ENCODE measurements at regions not wholly inside any gene's neighbourhood (a gene's known extent, or its start where the extent isn't known, plus 50 kb on each side); places are given as distances from the start of the nearest gene placed in this dataset.

DNA sequence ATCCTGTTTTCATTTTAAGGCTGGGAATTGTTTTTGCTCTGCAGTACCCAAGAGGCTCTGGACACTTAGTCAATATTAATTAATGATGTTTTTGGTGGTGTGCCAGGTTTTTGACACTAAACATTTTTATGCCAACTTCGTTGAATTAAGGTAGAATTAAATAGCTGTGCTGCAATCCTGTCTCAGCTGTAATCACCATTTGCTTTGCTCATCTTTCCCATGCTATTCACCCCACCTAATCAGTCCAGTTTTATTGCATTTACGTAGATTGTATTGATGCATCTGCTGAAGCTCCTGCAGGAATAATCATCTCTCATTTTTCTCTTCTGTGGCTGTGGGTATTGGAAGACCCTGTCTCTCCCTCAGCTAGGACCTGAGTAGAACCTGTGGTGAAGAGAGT lies 52.6 kb upstream of the TRUB1 start:
- Histone ChIP-seq H3K27ac (no peak overlapping the region), H3K4me3 (no peak overlapping the region), H3K36me3 (no peaks in the 10 kb centered on the region), H3K9me3 (no peaks in the 10 kb centered on the region), H3K27me3 (no peaks in the 10 kb centered on the region), H3K4me1 (no peaks in the 10 kb centered on the region)
- DNase-seq (no peak), ATAC-seq (no peak)
- intact Hi-C loops (cut with DNase I): no loop called here
- TF ChIP-seq, protein P1, sequence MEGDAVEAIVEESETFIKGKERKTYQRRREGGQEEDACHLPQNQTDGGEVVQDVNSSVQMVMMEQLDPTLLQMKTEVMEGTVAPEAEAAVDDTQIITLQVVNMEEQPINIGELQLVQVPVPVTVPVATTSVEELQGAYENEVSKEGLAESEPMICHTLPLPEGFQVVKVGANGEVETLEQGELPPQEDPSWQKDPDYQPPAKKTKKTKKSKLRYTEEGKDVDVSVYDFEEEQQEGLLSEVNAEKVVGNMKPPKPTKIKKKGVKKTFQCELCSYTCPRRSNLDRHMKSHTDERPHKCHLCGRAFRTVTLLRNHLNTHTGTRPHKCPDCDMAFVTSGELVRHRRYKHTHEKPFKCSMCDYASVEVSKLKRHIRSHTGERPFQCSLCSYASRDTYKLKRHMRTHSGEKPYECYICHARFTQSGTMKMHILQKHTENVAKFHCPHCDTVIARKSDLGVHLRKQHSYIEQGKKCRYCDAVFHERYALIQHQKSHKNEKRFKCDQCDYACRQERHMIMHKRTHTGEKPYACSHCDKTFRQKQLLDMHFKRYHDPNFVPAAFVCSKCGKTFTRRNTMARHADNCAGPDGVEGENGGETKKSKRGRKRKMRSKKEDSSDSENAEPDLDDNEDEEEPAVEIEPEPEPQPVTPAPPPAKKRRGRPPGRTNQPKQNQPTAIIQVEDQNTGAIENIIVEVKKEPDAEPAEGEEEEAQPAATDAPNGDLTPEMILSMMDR (IDR thresholded peaks at IDR 0.05): no peak
